Naive thymus-derived CD4-positive, alpha-beta T cell (primary cell): ENCODE measurements at regions not wholly inside any gene's neighbourhood (a gene's known extent, or its start where the extent isn't known, plus 50 kb on each side); places are given as distances from the start of the nearest gene placed in this dataset.

Source experiments
- ATAC-seq: fragments of 150-1000 bp; cut with Tn5 transposase; 2 replicates; pipeline ENCODE4 v1.10.0; 2021; ENCODE audit warnings: mild to moderate bottlenecking, moderate library complexity
- CTCF ChIA-PET: fragments of 350-600 bp; sonication (Branson Sonifier 250); formaldehyde crosslinking; loops from one replicate; lab custom pipeline; 2021; ENCODE audit warnings: antibody characterized with exemption; lab: Charles Lee
- POLR2A ChIA-PET: fragments of 350-600 bp; sonication (Branson Sonifier 250); formaldehyde crosslinking; loops from one replicate; lab custom pipeline; 2021; ENCODE audit warnings: antibody characterized with exemption, inconsistent platforms; lab: Charles Lee
- DNase-seq, 9 donors: peaks; one replicate each; pipeline versions ENCODE4 v3.0.0 to v3.0.0-alpha.2; 2020 to 2022; ENCODE audit warnings: mixed read lengths in 1 of 9
- H3K27ac ChIP-seq: one replicate; pipeline ENCODE4 v1.7.0; 2013; ENCODE audit warnings: mild to moderate bottlenecking, low read depth, low read length, moderate library complexity
- H3K27me3 ChIP-seq, 2 donors: one replicate each; pipeline ENCODE4 v1.7.0; 2013; ENCODE audit warnings: low read length in 2 of 2, mild to moderate bottlenecking in 2 of 2, moderate library complexity in 2 of 2; ENCODE audit not compliant: control insufficient read depth in 2 of 2, insufficient read depth in 2 of 2
- H3K36me3 ChIP-seq, 3 experiments: 1 replicate in 2 of 3; 2 replicates in 1 of 3; pipeline ENCODE4 v1.7.0; 2013; ENCODE audit warnings: low read length in 3 of 3, mild to moderate bottlenecking in 3 of 3, moderate library complexity in 1 of 3; ENCODE audit not compliant: insufficient read depth in 3 of 3, control insufficient read depth in 2 of 3
- H3K4me1 ChIP-seq, 2 donors: one replicate each; pipeline ENCODE4 v1.7.0; 2013; ENCODE audit warnings: low read length in 2 of 2, mild to moderate bottlenecking in 2 of 2, moderate library complexity in 1 of 2; ENCODE audit not compliant: control insufficient read depth in 2 of 2, insufficient read depth in 2 of 2
- H3K4me3 ChIP-seq: 2 replicates; pipeline ENCODE4 v1.7.0; 2013; ENCODE audit warnings: mild to moderate bottlenecking, low read length
- H3K9me3 ChIP-seq, 3 experiments: 1 replicate in 2 of 3; 2 replicates in 1 of 3; pipeline ENCODE4 v1.7.0; 2013; ENCODE audit warnings: low read length in 3 of 3; ENCODE audit not compliant: control insufficient read depth in 2 of 3
- H3K27ac Mint-ChIP-seq, 9 donors: one replicate each; pipeline ENCODE4 v1.8.0; 2020 to 2022; ENCODE audit warnings: mixed read lengths in 9 of 9, mild to moderate bottlenecking in 8 of 9, moderate library complexity in 5 of 9, inconsistent platforms in 2 of 9
- H3K27me3 Mint-ChIP-seq, 5 donors: one replicate each; pipeline ENCODE4 v1.8.0; 2021 to 2022; ENCODE audit warnings: mixed read lengths in 5 of 5, mild to moderate bottlenecking in 1 of 5
- H3K36me3 Mint-ChIP-seq, 5 donors: one replicate each; pipeline ENCODE4 v1.8.0; 2020 to 2022; ENCODE audit warnings: mixed read lengths in 5 of 5, mild to moderate bottlenecking in 3 of 5, inconsistent platforms in 1 of 5
- H3K4me1 Mint-ChIP-seq, 7 donors: one replicate each; pipeline ENCODE4 v1.8.0; 2020 to 2022; ENCODE audit warnings: mixed read lengths in 7 of 7, mild to moderate bottlenecking in 3 of 7, inconsistent platforms in 1 of 7
- H3K4me3 Mint-ChIP-seq, 10 donors: one replicate each; pipeline ENCODE4 v1.8.0; 2020 to 2022; ENCODE audit warnings: mild to moderate bottlenecking in 10 of 10, mixed read lengths in 10 of 10, moderate library complexity in 6 of 10, inconsistent platforms in 2 of 10
- H3K9me3 Mint-ChIP-seq, 11 donors: one replicate each; pipeline ENCODE4 v1.8.0; 2020 to 2022; ENCODE audit warnings: mixed read lengths in 11 of 11, mild to moderate bottlenecking in 4 of 11, inconsistent platforms in 1 of 11, moderate library complexity in 1 of 11
- intact Hi-C, 2 donors: fragments of 100-400 bp; cut with micrococcal nuclease; formaldehyde crosslinking; loops; one replicate each; pipeline ENCODE4 v1.15.1; 2023

DNA sequence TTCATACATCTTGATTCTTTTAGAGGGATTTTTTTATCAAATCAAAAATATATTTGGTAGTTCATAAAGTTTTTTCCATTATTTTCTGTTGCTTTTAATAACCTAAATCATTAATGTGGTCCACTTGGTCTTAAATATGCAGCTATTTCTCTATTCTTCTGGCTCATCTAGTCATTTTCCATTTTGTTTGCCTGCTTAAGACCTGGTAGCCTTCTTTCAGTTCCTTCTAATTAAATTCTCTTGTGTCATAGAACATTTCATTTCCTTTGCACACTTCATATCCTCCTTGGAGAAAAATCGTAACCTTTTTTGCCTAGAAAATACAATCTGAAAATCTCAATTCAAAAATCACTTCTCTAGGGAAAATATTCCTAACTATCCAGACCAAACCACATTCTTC, 387.0 kb downstream of the LRFN5 start:
- no peak for DNase-seq
- Histone ChIP-seq H3K36me3 (no peaks in the 10 kb centered on the region), H3K27me3 (no peaks in the 10 kb centered on the region), H3K4me3 (no peak overlapping the region), H3K4me1 (no peaks in the 10 kb centered on the region), H3K27ac (no peak overlapping the region), H3K9me3 (no peaks in the 10 kb centered on the region)
- Mint-ChIP-seq H3K27me3 (no peaks in the 10 kb centered on the region), H3K4me1 (no peaks in the 10 kb centered on the region), H3K4me3 (no peak overlapping the region), H3K27ac (no peak overlapping the region), H3K9me3 (peaks cover 0 to 6% (median 0%) of the 10 kb centered on the region in 11 donors), H3K36me3 (no peaks in the 10 kb centered on the region)
- CTCF ChIA-PET, result no interaction called here
- POLR2A ChIA-PET, result no interaction called here
- ATAC-seq, result no peak
- intact Hi-C loops, result no loop called here

DNA sequence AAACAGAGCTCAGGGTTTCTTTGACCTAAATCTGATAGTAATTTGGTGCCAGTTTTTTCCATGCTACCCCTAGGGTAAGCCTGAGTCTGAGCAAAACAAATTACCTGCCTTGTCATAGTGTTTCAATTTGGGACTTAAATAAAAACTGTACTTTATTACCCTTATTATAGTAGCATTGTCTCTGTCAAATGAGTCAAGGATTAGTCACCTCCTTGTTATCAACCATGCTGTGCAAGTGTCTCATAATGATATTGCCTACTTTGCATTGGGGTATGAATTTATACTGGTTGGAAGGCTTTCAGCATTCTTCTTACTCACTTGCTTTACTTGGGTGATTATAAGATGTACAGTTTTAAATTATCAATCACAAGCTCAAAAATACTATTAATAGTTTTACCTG, 380.0 kb downstream of the LRFN5 start:
- H3K27ac ChIP-seq, result no peak overlapping the region
- no peaks in the 10 kb centered on the region for H3K4me1 Mint-ChIP-seq
- H3K9me3 Mint-ChIP-seq, result peaks cover 0 to 10% (median 0%) of the 10 kb centered on the region in 11 donors
- DNase-seq, result no peak
- no peaks in the 10 kb centered on the region for H3K27me3 ChIP-seq
- no peaks in the 10 kb centered on the region for H3K9me3 ChIP-seq
- no peak overlapping the region for H3K27ac Mint-ChIP-seq
- ATAC-seq, result no peak
- H3K4me3 Mint-ChIP-seq, result no peak overlapping the region
- CTCF ChIA-PET, result no interaction called here
- H3K27me3 Mint-ChIP-seq, result no peaks in the 10 kb centered on the region
- no peaks in the 10 kb centered on the region for H3K36me3 Mint-ChIP-seq
- intact Hi-C loops, result no loop called here
- H3K4me3 ChIP-seq, result no peak overlapping the region
- no peaks in the 10 kb centered on the region for H3K4me1 ChIP-seq
- no peaks in the 10 kb centered on the region for H3K36me3 ChIP-seq
- POLR2A ChIA-PET, result no interaction called here

DNA sequence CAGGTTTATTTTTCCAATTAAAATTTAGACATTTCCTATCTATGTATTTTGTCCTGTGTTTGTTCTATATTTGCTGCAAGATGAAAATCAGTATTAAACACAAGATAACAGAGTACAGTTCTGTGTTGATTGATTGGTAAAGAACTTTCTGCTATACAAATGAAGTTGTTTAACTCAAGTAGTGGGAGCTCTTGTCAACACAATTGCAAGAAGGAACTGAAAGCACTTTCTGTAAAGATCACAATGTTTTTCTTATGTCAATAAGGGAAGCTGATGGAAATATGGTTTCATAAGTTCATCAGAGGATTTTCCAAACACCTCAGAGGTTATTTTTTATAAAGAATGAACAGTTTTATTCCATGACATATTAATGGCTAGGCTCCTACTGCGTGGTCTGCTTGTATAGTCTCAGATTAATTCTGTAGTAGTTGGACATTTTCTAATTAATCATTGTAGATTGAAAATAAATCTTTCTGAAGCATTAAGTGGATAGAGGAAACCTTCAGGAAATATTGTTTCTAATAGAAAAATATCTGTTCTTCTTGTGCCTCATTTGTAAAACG, 379.5 kb downstream of the LRFN5 start:
- no peak overlapping the region for H3K27ac ChIP-seq
- ChIA-PET CTCF (no interaction called here), POLR2A (no interaction called here)
- Mint-ChIP-seq H3K4me1 (no peaks in the 10 kb centered on the region), H3K27ac (no peak overlapping the region), H3K36me3 (no peaks in the 10 kb centered on the region), H3K9me3 (peaks cover 0 to 14% (median 2%) of the 10 kb centered on the region in 11 donors), H3K4me3 (no peak overlapping the region), H3K27me3 (no peaks in the 10 kb centered on the region)
- intact Hi-C loops, result no loop called here
- ATAC-seq, result no peak
- H3K9me3 ChIP-seq, result no peaks in the 10 kb centered on the region
- H3K36me3 ChIP-seq, result no peaks in the 10 kb centered on the region
- no peaks in the 10 kb centered on the region for H3K27me3 ChIP-seq
- no peaks in the 10 kb centered on the region for H3K4me1 ChIP-seq
- DNase-seq, result no peak
- H3K4me3 ChIP-seq, result no peak overlapping the region

DNA sequence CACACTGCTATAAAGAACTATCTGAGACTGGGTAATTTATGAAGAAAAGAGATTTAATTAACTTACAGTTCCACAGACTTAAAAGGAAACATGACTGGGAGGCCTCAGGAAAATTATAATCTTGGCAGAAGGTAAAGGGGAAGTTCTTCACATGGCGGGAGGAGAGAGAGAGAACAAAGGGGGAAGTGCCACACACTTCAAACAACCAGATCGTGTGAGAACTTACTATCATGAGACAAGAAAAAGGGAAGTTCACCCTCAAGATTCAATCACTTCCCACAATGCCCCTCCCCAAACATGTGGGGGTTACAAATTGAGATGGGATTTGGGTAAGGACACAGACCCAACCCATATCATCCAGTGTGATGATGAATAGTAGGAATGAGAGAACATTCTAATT, 366.5 kb downstream of the LRFN5 start:
- Histone ChIP-seq H3K9me3 (peaks cover 0 to 9% (median 0%) of the 10 kb centered on the region in 3 experiments), H3K36me3 (no peaks in the 10 kb centered on the region), H3K4me1 (no peaks in the 10 kb centered on the region), H3K27me3 (no peaks in the 10 kb centered on the region), H3K4me3 (no peak overlapping the region), H3K27ac (no peak overlapping the region)
- Mint-ChIP-seq H3K4me3 (no peak overlapping the region), H3K27ac (no peak overlapping the region), H3K9me3 (peaks cover 2 to 42% (median 13%) of the 10 kb centered on the region in 11 donors), H3K27me3 (no peaks in the 10 kb centered on the region), H3K4me1 (no peaks in the 10 kb centered on the region), H3K36me3 (peaks cover 0 to 4% (median 0%) of the 10 kb centered on the region in 5 donors)
- ATAC-seq (no peak), DNase-seq (no peak)
- intact Hi-C loops, result no loop called here
- ChIA-PET CTCF (no interaction called here), POLR2A (no interaction called here)

DNA sequence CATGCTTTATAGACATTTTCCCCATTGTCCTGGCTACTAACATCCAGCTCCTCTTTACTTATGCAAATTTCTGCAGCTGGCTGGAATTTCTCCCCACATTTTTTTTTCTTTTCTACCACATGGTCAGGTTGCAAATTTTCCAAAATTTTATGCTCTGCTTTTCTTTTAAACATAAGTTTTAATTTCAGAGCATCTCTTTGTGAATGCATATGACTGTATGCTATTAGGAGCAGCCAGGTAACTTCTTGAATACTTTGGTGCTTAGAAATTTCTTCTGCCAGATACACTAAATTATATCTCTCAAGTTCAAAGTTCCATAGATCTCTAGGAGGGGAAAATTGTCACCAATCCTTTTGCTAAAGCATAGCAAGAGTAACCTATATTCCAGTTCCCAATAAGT, 365.9 kb downstream of the LRFN5 start:
- Histone ChIP-seq H3K27ac (no peak overlapping the region), H3K27me3 (no peaks in the 10 kb centered on the region), H3K9me3 (peaks cover 0 to 9% (median 0%) of the 10 kb centered on the region in 3 experiments), H3K4me1 (no peaks in the 10 kb centered on the region), H3K4me3 (no peak overlapping the region), H3K36me3 (no peaks in the 10 kb centered on the region)
- no peak for ATAC-seq
- Mint-ChIP-seq H3K9me3 (peaks cover 2 to 38% (median 13%) of the 10 kb centered on the region in 11 donors), H3K27ac (no peak overlapping the region), H3K36me3 (peaks cover 0 to 4% (median 0%) of the 10 kb centered on the region in 5 donors), H3K4me3 (no peak overlapping the region), H3K4me1 (no peaks in the 10 kb centered on the region), H3K27me3 (no peaks in the 10 kb centered on the region)
- intact Hi-C loops, result no loop called here
- ChIA-PET POLR2A (no interaction called here), CTCF (no interaction called here)
- no peak for DNase-seq

DNA sequence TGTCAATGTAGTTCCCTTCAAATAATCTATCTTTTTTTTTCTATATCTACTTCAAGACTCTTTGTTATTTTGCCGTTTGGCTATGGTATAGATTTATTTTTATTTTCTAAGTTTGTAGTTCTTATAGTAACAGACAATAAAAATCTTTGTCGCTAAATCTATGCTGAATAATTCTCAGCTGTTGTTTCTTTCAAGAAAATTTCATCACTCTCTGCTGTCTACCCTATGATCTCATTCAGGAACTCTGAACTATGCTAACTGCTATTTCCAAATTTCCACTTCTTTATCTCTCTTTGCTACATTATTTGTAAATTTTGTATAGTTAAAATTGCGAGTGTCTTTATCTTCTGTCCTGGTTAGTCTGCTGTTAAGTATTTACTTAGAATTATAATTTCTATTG, 353.6 kb downstream of the LRFN5 start:
- no peak for DNase-seq
- Mint-ChIP-seq H3K9me3 (peaks cover 0 to 12% (median 5%) of the 10 kb centered on the region in 11 donors), H3K36me3 (no peaks in the 10 kb centered on the region), H3K4me3 (no peak overlapping the region), H3K27me3 (no peaks in the 10 kb centered on the region), H3K4me1 (no peaks in the 10 kb centered on the region), H3K27ac (no peak overlapping the region)
- POLR2A ChIA-PET, result no interaction called here
- no peaks in the 10 kb centered on the region for H3K9me3 ChIP-seq
- ATAC-seq, result no peak
- H3K27me3 ChIP-seq, result no peaks in the 10 kb centered on the region
- H3K27ac ChIP-seq, result no peak overlapping the region
- H3K4me1 ChIP-seq, result no peaks in the 10 kb centered on the region
- H3K4me3 ChIP-seq, result no peak overlapping the region
- intact Hi-C loops, result no loop called here
- no peaks in the 10 kb centered on the region for H3K36me3 ChIP-seq
- CTCF ChIA-PET, result no interaction called here

DNA sequence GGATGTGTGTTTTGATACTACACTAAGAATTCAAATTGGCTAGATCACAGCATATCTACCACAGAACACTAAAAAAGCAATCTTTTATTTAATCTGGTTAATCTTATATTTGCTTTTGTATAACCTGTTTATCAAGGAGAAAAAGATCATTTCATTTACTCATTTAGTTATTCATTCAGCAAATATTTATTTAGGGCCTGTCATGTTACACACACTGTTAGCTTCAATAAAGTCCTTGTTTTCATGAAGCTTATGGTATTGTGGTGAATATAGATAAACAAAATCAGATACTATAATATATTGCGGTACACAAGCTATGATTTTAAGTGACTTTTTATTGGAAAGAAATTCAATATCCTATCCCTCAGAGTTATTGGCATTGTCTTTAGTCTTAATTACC, 350.8 kb downstream of the LRFN5 start:
- ChIA-PET POLR2A (no interaction called here), CTCF (no interaction called here)
- Mint-ChIP-seq H3K4me1 (no peaks in the 10 kb centered on the region), H3K36me3 (no peaks in the 10 kb centered on the region), H3K4me3 (no peak overlapping the region), H3K9me3 (peaks cover 0 to 4% (median 0%) of the 10 kb centered on the region in 11 donors), H3K27ac (no peak overlapping the region), H3K27me3 (no peaks in the 10 kb centered on the region)
- DNase-seq (no peak), ATAC-seq (no peak)
- Histone ChIP-seq H3K27me3 (no peaks in the 10 kb centered on the region), H3K27ac (no peak overlapping the region), H3K36me3 (no peaks in the 10 kb centered on the region), H3K9me3 (no peaks in the 10 kb centered on the region), H3K4me1 (no peaks in the 10 kb centered on the region), H3K4me3 (no peak overlapping the region)
- intact Hi-C loops, result no loop called here
